K562 (cell line): ENCODE measurements at regions not wholly inside any gene's neighbourhood (a gene's known extent, or its start where the extent isn't known, plus 50 kb on each side); places are given as distances from the start of the nearest gene placed in this dataset.

Experiments
- ATAC-seq: fragments of 200-7000 bp; cut with Tn5 transposase; 3 replicates; pipeline ENCODE4 v1.9.1; 2020; ENCODE audit warnings: moderate library complexity
- BruUV-seq: library from RNA; stranded (reverse); fragments of 400-500 nt; replicated peaks from 2 replicates; lab custom pipeline; 2021; lab: Mats Ljungman, UMichigan
- CTCF ChIA-PET: fragments of 300-600 bp; formaldehyde crosslinking; extraction: SDS; loops from one replicate; lab custom pipeline; 2021; ENCODE audit warnings: low intra/inter-chr PET ratio; lab: Yijun Ruan, JAX
- POLR2A ChIA-PET: fragments of 300-600, 350-650 bp; sonication (Branson Sonifier 250); formaldehyde crosslinking; extraction: SDS; loops from one replicate; lab custom pipeline; 2021; ENCODE audit warnings: antibody characterized with exemption, inconsistent platforms; lab: Yijun Ruan, JAX
- DNase-seq, 4 experiments: peaks; one replicate each; pipeline versions ENCODE4 v3.0.0 to v3.0.0-alpha.2; 2011 to 2018; ENCODE audit warnings: low spot score in 3 of 4, mixed read lengths in 3 of 4; ENCODE audit errors: extremely low read depth in 1 of 4
- FAIRE-seq: peaks from 2 replicates; lab custom pipeline; 2011; peaks lifted over from hg19 to GRCh38; lab: Jason Lieb, UNC
- H2AFZ ChIP-seq: 2 replicates; pipeline ENCODE4 v1.6.0; 2011; ENCODE audit warnings: low read depth, low read length, control low read depth, inconsistent platforms
- H3K27ac ChIP-seq: fragments of 200-600 bp; 3 replicates; pipeline ENCODE4 v1.8.0; 2011; ENCODE audit warnings: low read depth, mild to moderate bottlenecking, control low read depth, inconsistent platforms, low read length, moderate library complexity, mixed read lengths; ENCODE audit errors: extremely low read depth
- H3K27me3 ChIP-seq, 2 experiments: fragments of 300-600 bp in 1 of 2; 2 replicates in 1 of 2; 3 replicates in 1 of 2; pipeline versions ENCODE4 v1.6.0 to v1.8.0; 2011; ENCODE audit warnings: inconsistent platforms in 2 of 2, low read length in 2 of 2, mild to moderate bottlenecking in 1 of 2, mixed read lengths in 1 of 2, moderate library complexity in 1 of 2; ENCODE audit not compliant: control insufficient read depth in 2 of 2, insufficient read depth in 2 of 2
- H3K36me3 ChIP-seq: fragments of 300-600 bp; 3 replicates; pipeline ENCODE4 v1.8.0; 2011; ENCODE audit warnings: mild to moderate bottlenecking, low read length, inconsistent platforms; ENCODE audit not compliant: control insufficient read depth, insufficient read depth
- H3K4me1 ChIP-seq, 2 experiments: fragments of 200-600 bp in 1 of 2; replicated peaks in 1 of 2; 2 replicates in 1 of 2; 3 replicates in 1 of 2; pipeline versions ENCODE4 v1.5.1 to v1.8.0; 2011; ENCODE audit warnings: inconsistent platforms in 2 of 2, low read length in 2 of 2, mild to moderate bottlenecking in 1 of 2, mixed read lengths in 1 of 2, moderate library complexity in 1 of 2; ENCODE audit not compliant: control insufficient read depth in 2 of 2, insufficient read depth in 2 of 2
- H3K4me2 ChIP-seq: 2 replicates; pipeline ENCODE4 v1.6.1; 2011; ENCODE audit warnings: low read length, control low read depth, inconsistent platforms, mixed read lengths; ENCODE audit not compliant: insufficient read depth
- H3K4me3 ChIP-seq: fragments of 200-600 bp; sonication (generic), shearing (Covaris generic); 2 replicates; pipeline ENCODE4 v1.5.1; 2016; ENCODE audit warnings: control low read depth, inconsistent platforms
- H3K79me2 ChIP-seq: fragments of 200-600 bp; 3 replicates; pipeline ENCODE4 v1.8.0; 2011; ENCODE audit warnings: low read length, inconsistent platforms; ENCODE audit not compliant: control insufficient read depth, insufficient read depth
- H3K9ac ChIP-seq, 2 experiments: 2 replicates each; pipeline versions ENCODE4 v1.6.0 to v1.6.1; 2011; ENCODE audit warnings: low read depth in 2 of 2, low read length in 2 of 2, control low read depth in 1 of 2, inconsistent platforms in 1 of 2, mild to moderate bottlenecking in 1 of 2, mixed read lengths in 1 of 2; ENCODE audit not compliant: insufficient read depth in 1 of 2
- H3K9me1 ChIP-seq: one replicate; pipeline ENCODE4 v1.6.0; 2011; ENCODE audit warnings: inconsistent platforms, mild to moderate bottlenecking, low read length, moderate library complexity; ENCODE audit not compliant: control insufficient read depth, insufficient read depth
- H3K9me3 ChIP-seq: replicated peaks from 2 replicates; pipeline ENCODE4 v1.5.1; 2011; ENCODE audit warnings: low read depth, low read length, inconsistent platforms; ENCODE audit not compliant: control insufficient read depth, insufficient read depth
- H4K20me1 ChIP-seq: replicated peaks from 2 replicates; pipeline ENCODE4 v1.6.1; 2011; ENCODE audit warnings: low read length, inconsistent platforms, mixed read lengths; ENCODE audit not compliant: control insufficient read depth, insufficient read depth
- ARID1B ChIP-seq: fragments of 450-650 bp; IDR thresholded peaks from 2 replicates; pipeline ENCODE4 v1.6.1; 2016; ENCODE audit warnings: antibody characterized with exemption, mild to moderate bottlenecking, inconsistent platforms
- CTCFL ChIP-seq: IDR thresholded peaks from 2 replicates; pipeline ENCODE4 v1.6.1; 2011; ENCODE audit warnings: borderline replicate concordance, low read depth, mild to moderate bottlenecking, moderate library complexity, low read length; ENCODE audit not compliant: insufficient read depth, poor library complexity, severe bottlenecking
- HNRNPLL ChIP-seq: fragments of 200-400 bp; formaldehyde crosslinking; IDR thresholded peaks from 2 replicates; pipeline ENCODE4 v1.6.1; 2017; ENCODE audit warnings: low read length, low read depth, mild to moderate bottlenecking; ENCODE audit not compliant: poor library complexity, severe bottlenecking
- KHSRP ChIP-seq: fragments of 450-650 bp; IDR thresholded peaks from 2 replicates; pipeline ENCODE4 v1.6.1; 2017
- ZNF12 ChIP-seq: sonication (generic); formaldehyde crosslinking; IDR thresholded peaks from 2 replicates; pipeline ENCODE4 v1.4.0; 2020; ENCODE audit warnings: mild to moderate bottlenecking, missing genetic modification reagents
- ZNF121 ChIP-seq: sonication (generic); formaldehyde crosslinking; conservative IDR thresholded peaks from 2 replicates; pipeline ENCODE4 v1.8.0; 2022; ENCODE audit warnings: missing genetic modification reagents
- WGBS: fragments of 100-300 bp; shearing (Covaris generic); methylation state at CpG from one replicate; pipeline ENCODE4 v1.1.6; 2016; ENCODE audit warnings: low coverage, mixed read lengths; ENCODE audit not compliant: insufficient coverage; ENCODE audit errors: missing lambda C conversion rate; 5-methylcytosine and 5-hydroxymethylcytosine counted together
- in situ Hi-C: fragments of 300-500 bp; cut with MboI; formaldehyde crosslinking; loops from 4 replicates; pipeline ENCODE4 v1.15.0; 2018; ENCODE audit warnings: inconsistent platforms, mixed read lengths
- intact Hi-C: fragments of 100-400 bp; cut with micrococcal nuclease; formaldehyde crosslinking; loops from 2 replicates; pipeline ENCODE4 v1.14.2; 2022
- TF ChIP-seq, protein P1 (sequence below): sonication (generic); formaldehyde crosslinking; IDR thresholded peaks from 2 replicates; pipeline ENCODE4 v1.8.0; 2022; ENCODE audit warnings: missing genetic modification reagents, mild to moderate bottlenecking, borderline replicate concordance
- TF ChIP-seq, protein P2 (sequence below): fragments of 450-650 bp; conservative IDR thresholded peaks from 2 replicates; pipeline ENCODE4 v1.6.1; 2016; ENCODE audit warnings: missing genetic modification characterization, low read depth, mild to moderate bottlenecking, control low read depth, missing compliant biosample characterization
- TF ChIP-seq, protein P3 (sequence below): fragments of 200-800 bp; sonication (Bioruptor generic); IDR thresholded peaks from 2 replicates; pipeline ENCODE4 v1.6.1; 2016; ENCODE audit warnings: missing genetic modification characterization, missing compliant biosample characterization

GRCh38 chr5:103472265-103472664 is 90.3 kb downstream of the NUDT12 start:
- FAIRE-seq = no peak
- Histone ChIP-seq H3K9ac (no peak overlapping the region), H3K9me3 (no peaks in the 10 kb centered on the region), H3K27ac (no peak overlapping the region), H3K27me3 (no peaks in the 10 kb centered on the region), H3K36me3 (no peaks in the 10 kb centered on the region), H3K9me1 (no peaks in the 10 kb centered on the region), H3K79me2 (no peaks in the 10 kb centered on the region), H3K4me3 (no peak overlapping the region), H3K4me2 (no peak overlapping the region), H4K20me1 (no peaks in the 10 kb centered on the region), H2AFZ (no peak overlapping the region), H3K4me1 (no peaks in the 10 kb centered on the region)
- BruUV-seq = no TSS peak
- in situ Hi-C loops (loop anchor here (5.0 kb wide), 1 partner anchor 240 kb away; no protein-coding TSS in a partner anchor), intact Hi-C loops (loop anchor here (10.0 kb wide), 1 partner anchor 787 kb away; no protein-coding TSS in a partner anchor)
- POLR2A ChIA-PET = no interaction called here
- ATAC-seq = no peak
- CTCF ChIA-PET = interaction anchor here (0.6 kb wide), 1 partner anchor 79 kb away, joined by 5 read pairs; no protein-coding TSS in a partner anchor
- 0% methylated on average over 1 of the region's 1 CpG for WGBS
- DNase-seq = no peak
- TF ChIP-seq ZNF12 (CRISPR knock-in tag) = no peak
- no peak for TF ChIP-seq HNRNPLL
- no peak for TF ChIP-seq ARID1B
- TF ChIP-seq, protein P1, sequence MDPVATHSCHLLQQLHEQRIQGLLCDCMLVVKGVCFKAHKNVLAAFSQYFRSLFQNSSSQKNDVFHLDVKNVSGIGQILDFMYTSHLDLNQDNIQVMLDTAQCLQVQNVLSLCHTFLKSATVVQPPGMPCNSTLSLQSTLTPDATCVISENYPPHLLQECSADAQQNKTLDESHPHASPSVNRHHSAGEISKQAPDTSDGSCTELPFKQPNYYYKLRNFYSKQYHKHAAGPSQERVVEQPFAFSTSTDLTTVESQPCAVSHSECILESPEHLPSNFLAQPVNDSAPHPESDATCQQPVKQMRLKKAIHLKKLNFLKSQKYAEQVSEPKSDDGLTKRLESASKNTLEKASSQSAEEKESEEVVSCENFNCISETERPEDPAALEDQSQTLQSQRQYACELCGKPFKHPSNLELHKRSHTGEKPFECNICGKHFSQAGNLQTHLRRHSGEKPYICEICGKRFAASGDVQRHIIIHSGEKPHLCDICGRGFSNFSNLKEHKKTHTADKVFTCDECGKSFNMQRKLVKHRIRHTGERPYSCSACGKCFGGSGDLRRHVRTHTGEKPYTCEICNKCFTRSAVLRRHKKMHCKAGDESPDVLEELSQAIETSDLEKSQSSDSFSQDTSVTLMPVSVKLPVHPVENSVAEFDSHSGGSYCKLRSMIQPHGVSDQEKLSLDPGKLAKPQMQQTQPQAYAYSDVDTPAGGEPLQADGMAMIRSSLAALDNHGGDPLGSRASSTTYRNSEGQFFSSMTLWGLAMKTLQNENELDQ (CRISPR knock-in tag) = no peak
- TF ChIP-seq, protein P2, sequence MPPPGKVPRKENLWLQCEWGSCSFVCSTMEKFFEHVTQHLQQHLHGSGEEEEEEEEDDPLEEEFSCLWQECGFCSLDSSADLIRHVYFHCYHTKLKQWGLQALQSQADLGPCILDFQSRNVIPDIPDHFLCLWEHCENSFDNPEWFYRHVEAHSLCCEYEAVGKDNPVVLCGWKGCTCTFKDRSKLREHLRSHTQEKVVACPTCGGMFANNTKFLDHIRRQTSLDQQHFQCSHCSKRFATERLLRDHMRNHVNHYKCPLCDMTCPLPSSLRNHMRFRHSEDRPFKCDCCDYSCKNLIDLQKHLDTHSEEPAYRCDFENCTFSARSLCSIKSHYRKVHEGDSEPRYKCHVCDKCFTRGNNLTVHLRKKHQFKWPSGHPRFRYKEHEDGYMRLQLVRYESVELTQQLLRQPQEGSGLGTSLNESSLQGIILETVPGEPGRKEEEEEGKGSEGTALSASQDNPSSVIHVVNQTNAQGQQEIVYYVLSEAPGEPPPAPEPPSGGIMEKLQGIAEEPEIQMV (tag) = no peak
- TF ChIP-seq KHSRP = no peak
- TF ChIP-seq, protein P3, sequence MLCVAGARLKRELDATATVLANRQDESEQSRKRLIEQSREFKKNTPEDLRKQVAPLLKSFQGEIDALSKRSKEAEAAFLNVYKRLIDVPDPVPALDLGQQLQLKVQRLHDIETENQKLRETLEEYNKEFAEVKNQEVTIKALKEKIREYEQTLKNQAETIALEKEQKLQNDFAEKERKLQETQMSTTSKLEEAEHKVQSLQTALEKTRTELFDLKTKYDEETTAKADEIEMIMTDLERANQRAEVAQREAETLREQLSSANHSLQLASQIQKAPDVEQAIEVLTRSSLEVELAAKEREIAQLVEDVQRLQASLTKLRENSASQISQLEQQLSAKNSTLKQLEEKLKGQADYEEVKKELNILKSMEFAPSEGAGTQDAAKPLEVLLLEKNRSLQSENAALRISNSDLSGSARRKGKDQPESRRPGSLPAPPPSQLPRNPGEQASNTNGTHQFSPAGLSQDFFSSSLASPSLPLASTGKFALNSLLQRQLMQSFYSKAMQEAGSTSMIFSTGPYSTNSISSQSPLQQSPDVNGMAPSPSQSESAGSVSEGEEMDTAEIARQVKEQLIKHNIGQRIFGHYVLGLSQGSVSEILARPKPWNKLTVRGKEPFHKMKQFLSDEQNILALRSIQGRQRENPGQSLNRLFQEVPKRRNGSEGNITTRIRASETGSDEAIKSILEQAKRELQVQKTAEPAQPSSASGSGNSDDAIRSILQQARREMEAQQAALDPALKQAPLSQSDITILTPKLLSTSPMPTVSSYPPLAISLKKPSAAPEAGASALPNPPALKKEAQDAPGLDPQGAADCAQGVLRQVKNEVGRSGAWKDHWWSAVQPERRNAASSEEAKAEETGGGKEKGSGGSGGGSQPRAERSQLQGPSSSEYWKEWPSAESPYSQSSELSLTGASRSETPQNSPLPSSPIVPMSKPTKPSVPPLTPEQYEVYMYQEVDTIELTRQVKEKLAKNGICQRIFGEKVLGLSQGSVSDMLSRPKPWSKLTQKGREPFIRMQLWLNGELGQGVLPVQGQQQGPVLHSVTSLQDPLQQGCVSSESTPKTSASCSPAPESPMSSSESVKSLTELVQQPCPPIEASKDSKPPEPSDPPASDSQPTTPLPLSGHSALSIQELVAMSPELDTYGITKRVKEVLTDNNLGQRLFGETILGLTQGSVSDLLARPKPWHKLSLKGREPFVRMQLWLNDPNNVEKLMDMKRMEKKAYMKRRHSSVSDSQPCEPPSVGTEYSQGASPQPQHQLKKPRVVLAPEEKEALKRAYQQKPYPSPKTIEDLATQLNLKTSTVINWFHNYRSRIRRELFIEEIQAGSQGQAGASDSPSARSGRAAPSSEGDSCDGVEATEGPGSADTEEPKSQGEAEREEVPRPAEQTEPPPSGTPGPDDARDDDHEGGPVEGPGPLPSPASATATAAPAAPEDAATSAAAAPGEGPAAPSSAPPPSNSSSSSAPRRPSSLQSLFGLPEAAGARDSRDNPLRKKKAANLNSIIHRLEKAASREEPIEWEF (CRISPR knock-in tag) = no peak
- no peak for TF ChIP-seq ZNF121 (CRISPR knock-in tag)
- TF ChIP-seq CTCFL = no peak
